HEK293 (cell line): ENCODE measurements at regions not wholly inside any gene's neighbourhood (a gene's known extent, or its start where the extent isn't known, plus 50 kb on each side); places are given as distances from the start of the nearest gene placed in this dataset.

ENCODE experiments used
- CTCF ChIA-PET: fragments of 350-600 bp; formaldehyde crosslinking; extraction: SDS; loops from one replicate; lab custom pipeline; 2021; ENCODE audit warnings: antibody characterized with exemption; lab: Yijun Ruan, JAX
- POLR2A ChIA-PET: fragments of 300-600 bp; formaldehyde crosslinking; extraction: SDS; loops from one replicate; lab custom pipeline; 2020; ENCODE audit warnings: antibody characterized with exemption, inconsistent platforms; lab: Yijun Ruan, JAX
- H3K27ac ChIP-seq: fragments of 200-500 bp; sonication (Bioruptor generic); 2 replicates; pipeline ENCODE4 v1.5.1; 2014; ENCODE audit warnings: low read depth, low read length, control low read depth, inconsistent platforms; ENCODE audit errors: extremely low read depth
- H3K36me3 ChIP-seq, 2 experiments: fragments of 200-500 bp in 1 of 2; sonication (Bioruptor generic) in 1 of 2; 1 replicate in 1 of 2; 2 replicates in 1 of 2; pipeline ENCODE4 v1.5.1; 2014 to 2017; ENCODE audit warnings: inconsistent platforms in 2 of 2, low read length in 2 of 2; ENCODE audit not compliant: control insufficient read depth in 2 of 2, insufficient read depth in 1 of 2
- H3K4me1 ChIP-seq: fragments of 200-500 bp; sonication (Bioruptor generic); 2 replicates; pipeline ENCODE4 v1.5.1; 2014; ENCODE audit warnings: mild to moderate bottlenecking, low read length, inconsistent platforms; ENCODE audit not compliant: control insufficient read depth, insufficient read depth
- H3K4me3 ChIP-seq: 2 replicates; pipeline ENCODE4 v1.5.1; 2011; ENCODE audit warnings: low read depth, mild to moderate bottlenecking, control low read depth, low read length, moderate library complexity
- H3K9me3 ChIP-seq: fragments of 200-500 bp; sonication (Bioruptor generic); 2 replicates; pipeline ENCODE4 v1.5.1; 2014; ENCODE audit warnings: low read depth, low read length, inconsistent platforms; ENCODE audit not compliant: control insufficient read depth, insufficient read depth
- BCL11B ChIP-seq: fragments of 450-650 bp; formaldehyde crosslinking; IDR thresholded peaks from 2 replicates; pipeline ENCODE4 v1.5.1; 2016; ENCODE audit warnings: low read depth, missing biosample characterization, missing genetic modification characterization
- EGR2 ChIP-seq: fragments of 450-650 bp; formaldehyde crosslinking; IDR thresholded peaks from 2 replicates; pipeline ENCODE4 v1.5.1; 2016; ENCODE audit warnings: low read depth, missing biosample characterization, missing genetic modification characterization
- GLI2 ChIP-seq: fragments of 450-650 bp; formaldehyde crosslinking; IDR thresholded peaks from 2 replicates; pipeline ENCODE4; 2017; ENCODE audit warnings: missing biosample characterization, missing genetic modification characterization, low read depth, borderline replicate concordance
- SP2 ChIP-seq: fragments of 450-650 bp; formaldehyde crosslinking; IDR thresholded peaks from 2 replicates; pipeline ENCODE4 v1.5.1; 2016; ENCODE audit warnings: missing biosample characterization, missing genetic modification characterization
- WT1 ChIP-seq: fragments of 450-650 bp; formaldehyde crosslinking; IDR thresholded peaks from 2 replicates; pipeline ENCODE4 v1.5.1; 2016; ENCODE audit warnings: missing biosample characterization, missing genetic modification characterization
- ZBTB8A ChIP-seq: fragments of 450-650 bp; formaldehyde crosslinking; IDR thresholded peaks from 2 replicates; pipeline ENCODE4 v1.5.1; 2016; ENCODE audit warnings: missing biosample characterization, missing genetic modification characterization
- ZFHX2 ChIP-seq: fragments of 450-650 bp; formaldehyde crosslinking; conservative IDR thresholded peaks from 2 replicates; pipeline ENCODE4 v1.5.1; 2016; ENCODE audit warnings: missing biosample characterization, missing genetic modification characterization
- ZNF112 ChIP-seq: fragments of 450-650 bp; formaldehyde crosslinking; IDR thresholded peaks from 2 replicates; pipeline ENCODE4 v1.5.0; 2017; ENCODE audit warnings: missing biosample characterization, missing genetic modification characterization
- ZNF138 ChIP-seq: fragments of 450-650 bp; formaldehyde crosslinking; IDR thresholded peaks from 2 replicates; pipeline ENCODE4 v1.5.1; 2016; ENCODE audit warnings: missing biosample characterization, missing genetic modification characterization, borderline replicate concordance
- ZNF155 ChIP-seq: fragments of 450-650 bp; formaldehyde crosslinking; IDR thresholded peaks from 2 replicates; pipeline ENCODE4 v1.5.1; 2016; ENCODE audit warnings: missing biosample characterization, missing genetic modification characterization
- ZNF248 ChIP-seq: fragments of 450-650 bp; formaldehyde crosslinking; IDR thresholded peaks from 2 replicates; pipeline ENCODE4 v1.5.1; 2017; ENCODE audit warnings: missing biosample characterization, missing genetic modification characterization
- ZNF433 ChIP-seq: fragments of 450-650 bp; formaldehyde crosslinking; IDR thresholded peaks from 2 replicates; pipeline ENCODE4 v1.5.1; 2016; ENCODE audit warnings: missing biosample characterization, missing genetic modification characterization, low read depth
- ZNF529 ChIP-seq: fragments of 450-650 bp; formaldehyde crosslinking; IDR thresholded peaks from 2 replicates; pipeline ENCODE4 v1.5.1; 2017; ENCODE audit warnings: missing genetic modification characterization, missing biosample characterization; ENCODE audit not compliant: insufficient replicate concordance
- ZNF610 ChIP-seq: fragments of 450-650 bp; formaldehyde crosslinking; IDR thresholded peaks from 2 replicates; pipeline ENCODE4 v1.5.1; 2016; ENCODE audit warnings: missing biosample characterization, missing genetic modification characterization, borderline replicate concordance
- ZNF623 ChIP-seq: fragments of 450-650 bp; formaldehyde crosslinking; IDR thresholded peaks from 2 replicates; pipeline ENCODE4 v1.5.1; 2016; ENCODE audit warnings: missing biosample characterization, missing genetic modification characterization
- ZNF629 ChIP-seq: fragments of 450-650 bp; formaldehyde crosslinking; IDR thresholded peaks from 2 replicates; pipeline ENCODE4 v1.5.1; 2017; ENCODE audit warnings: missing biosample characterization, missing genetic modification characterization
- ZNF830 ChIP-seq: fragments of 450-650 bp; IDR thresholded peaks from 2 replicates; pipeline ENCODE4 v1.5.0; 2018; ENCODE audit warnings: missing biosample characterization, missing genetic modification characterization, low read depth, mild to moderate bottlenecking, moderate library complexity
- ZNF837 ChIP-seq: fragments of 450-650 bp; formaldehyde crosslinking; IDR thresholded peaks from 2 replicates; pipeline ENCODE4 v1.5.1; 2016; ENCODE audit warnings: missing biosample characterization, missing genetic modification characterization
- ZSCAN30 ChIP-seq: fragments of 450-650 bp; IDR thresholded peaks from 2 replicates; pipeline ENCODE4 v1.5.1; 2018; ENCODE audit warnings: missing biosample characterization, mild to moderate bottlenecking, missing genetic modification characterization, moderate library complexity
- TF ChIP-seq, protein P1 (sequence below): fragments of 450-650 bp; formaldehyde crosslinking; IDR thresholded peaks from 2 replicates; pipeline ENCODE4 v1.5.1; 2016; ENCODE audit warnings: missing biosample characterization, missing genetic modification characterization
- TF ChIP-seq, protein P2 (sequence below): fragments of 450-650 bp; IDR thresholded peaks from 2 replicates; pipeline ENCODE4 v1.5.1; 2018; ENCODE audit warnings: missing biosample characterization, mild to moderate bottlenecking, missing genetic modification characterization
- TF ChIP-seq, protein P3 (sequence below): fragments of 450-650 bp; formaldehyde crosslinking; IDR thresholded peaks from 2 replicates; pipeline ENCODE4 v1.5.1; 2017; ENCODE audit warnings: missing biosample characterization, missing genetic modification characterization
- TF ChIP-seq, protein P4 (sequence below): fragments of 450-650 bp; formaldehyde crosslinking; IDR thresholded peaks from 2 replicates; pipeline ENCODE4 v1.5.1; 2016; ENCODE audit warnings: missing biosample characterization, missing genetic modification characterization
- TF ChIP-seq, protein P5 (sequence below): fragments of 450-650 bp; formaldehyde crosslinking; IDR thresholded peaks from 2 replicates; pipeline ENCODE4 v1.5.1; 2016; ENCODE audit warnings: missing biosample characterization, missing genetic modification characterization

DNA sequence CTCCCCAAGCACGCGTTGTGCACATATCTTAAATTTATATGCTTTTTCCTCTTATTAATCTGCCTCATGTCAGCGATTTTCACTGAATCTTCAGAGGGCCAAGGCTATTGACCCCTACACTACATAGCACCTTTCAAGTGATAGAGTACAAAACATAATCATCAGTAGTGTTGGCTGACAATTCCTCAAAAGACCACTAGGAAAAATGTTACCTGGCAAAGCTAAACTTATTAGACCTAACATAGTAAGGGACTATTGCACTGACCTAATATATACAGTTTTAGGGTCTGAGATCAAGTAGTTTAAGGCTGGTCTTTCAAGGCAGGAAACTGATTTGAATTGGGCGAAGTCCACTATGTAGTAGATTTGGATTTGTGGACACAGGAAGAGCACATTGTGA is 244.2 kb upstream of the ZC3H15 start:
- Histone ChIP-seq H3K4me3 (no peak overlapping the region), H3K4me1 (no peaks in the 10 kb centered on the region), H3K36me3 (no peaks in the 10 kb centered on the region), H3K27ac (no peak overlapping the region), H3K9me3 (no peaks in the 10 kb centered on the region)
- CTCF ChIA-PET: interaction anchor here (0.6 to 1.0 kb wide), 3 partner anchors 16 to 325 kb away, joined by 3 to 5 read pairs (median 3); no protein-coding TSS in a partner anchor
- TF ChIP-seq ZNF248 (tag by site-specific recombination): no peak
- no peak for TF ChIP-seq ZNF112
- TF ChIP-seq, protein P1, sequence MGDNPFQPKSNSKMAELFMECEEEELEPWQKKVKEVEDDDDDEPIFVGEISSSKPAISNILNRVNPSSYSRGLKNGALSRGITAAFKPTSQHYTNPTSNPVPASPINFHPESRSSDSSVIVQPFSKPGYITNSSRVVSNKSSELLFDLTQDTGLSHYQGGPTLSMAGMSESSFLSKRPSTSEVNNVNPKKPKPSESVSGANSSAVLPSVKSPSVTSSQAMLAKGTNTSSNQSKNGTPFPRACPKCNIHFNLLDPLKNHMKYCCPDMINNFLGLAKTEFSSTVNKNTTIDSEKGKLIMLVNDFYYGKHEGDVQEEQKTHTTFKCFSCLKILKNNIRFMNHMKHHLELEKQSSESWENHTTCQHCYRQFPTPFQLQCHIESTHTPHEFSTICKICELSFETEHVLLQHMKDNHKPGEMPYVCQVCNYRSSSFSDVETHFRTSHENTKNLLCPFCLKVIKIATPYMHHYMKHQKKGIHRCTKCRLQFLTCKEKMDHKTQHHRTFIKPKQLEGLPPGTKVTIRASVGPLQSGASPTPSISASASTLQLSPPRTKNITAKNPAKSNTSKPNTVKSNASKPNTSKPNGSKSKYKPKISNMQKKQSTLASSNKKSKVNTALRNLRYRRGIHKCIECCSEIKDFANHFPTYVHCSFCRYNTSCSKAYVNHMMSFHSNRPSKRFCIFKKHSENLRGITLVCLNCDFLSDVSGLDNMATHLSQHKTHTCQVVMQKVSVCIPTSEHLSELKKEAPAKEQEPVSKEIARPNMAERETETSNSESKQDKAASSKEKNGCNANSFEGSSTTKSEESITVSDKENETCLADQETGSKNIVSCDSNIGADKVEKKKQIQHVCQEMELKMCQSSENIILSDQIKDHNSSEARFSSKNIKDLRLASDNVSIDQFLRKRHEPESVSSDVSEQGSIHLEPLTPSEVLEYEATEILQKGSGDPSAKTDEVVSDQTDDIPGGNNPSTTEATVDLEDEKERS: no peak
- no peak for TF ChIP-seq ZBTB8A (tag by site-specific recombination)
- no peak for TF ChIP-seq ZNF155 (tag by site-specific recombination)
- TF ChIP-seq WT1 (tag by site-specific recombination): no peak
- TF ChIP-seq, protein P2, sequence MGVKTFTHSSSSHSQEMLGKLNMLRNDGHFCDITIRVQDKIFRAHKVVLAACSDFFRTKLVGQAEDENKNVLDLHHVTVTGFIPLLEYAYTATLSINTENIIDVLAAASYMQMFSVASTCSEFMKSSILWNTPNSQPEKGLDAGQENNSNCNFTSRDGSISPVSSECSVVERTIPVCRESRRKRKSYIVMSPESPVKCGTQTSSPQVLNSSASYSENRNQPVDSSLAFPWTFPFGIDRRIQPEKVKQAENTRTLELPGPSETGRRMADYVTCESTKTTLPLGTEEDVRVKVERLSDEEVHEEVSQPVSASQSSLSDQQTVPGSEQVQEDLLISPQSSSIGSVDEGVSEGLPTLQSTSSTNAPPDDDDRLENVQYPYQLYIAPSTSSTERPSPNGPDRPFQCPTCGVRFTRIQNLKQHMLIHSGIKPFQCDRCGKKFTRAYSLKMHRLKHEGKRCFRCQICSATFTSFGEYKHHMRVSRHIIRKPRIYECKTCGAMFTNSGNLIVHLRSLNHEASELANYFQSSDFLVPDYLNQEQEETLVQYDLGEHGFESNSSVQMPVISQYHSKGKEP (tag by site-specific recombination): no peak
- TF ChIP-seq, protein P3, sequence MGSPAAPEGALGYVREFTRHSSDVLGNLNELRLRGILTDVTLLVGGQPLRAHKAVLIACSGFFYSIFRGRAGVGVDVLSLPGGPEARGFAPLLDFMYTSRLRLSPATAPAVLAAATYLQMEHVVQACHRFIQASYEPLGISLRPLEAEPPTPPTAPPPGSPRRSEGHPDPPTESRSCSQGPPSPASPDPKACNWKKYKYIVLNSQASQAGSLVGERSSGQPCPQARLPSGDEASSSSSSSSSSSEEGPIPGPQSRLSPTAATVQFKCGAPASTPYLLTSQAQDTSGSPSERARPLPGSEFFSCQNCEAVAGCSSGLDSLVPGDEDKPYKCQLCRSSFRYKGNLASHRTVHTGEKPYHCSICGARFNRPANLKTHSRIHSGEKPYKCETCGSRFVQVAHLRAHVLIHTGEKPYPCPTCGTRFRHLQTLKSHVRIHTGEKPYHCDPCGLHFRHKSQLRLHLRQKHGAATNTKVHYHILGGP: no peak
- no peak for TF ChIP-seq ZNF610
- no peak for TF ChIP-seq SP2 (tag by site-specific recombination)
- POLR2A ChIA-PET: no interaction called here

DNA sequence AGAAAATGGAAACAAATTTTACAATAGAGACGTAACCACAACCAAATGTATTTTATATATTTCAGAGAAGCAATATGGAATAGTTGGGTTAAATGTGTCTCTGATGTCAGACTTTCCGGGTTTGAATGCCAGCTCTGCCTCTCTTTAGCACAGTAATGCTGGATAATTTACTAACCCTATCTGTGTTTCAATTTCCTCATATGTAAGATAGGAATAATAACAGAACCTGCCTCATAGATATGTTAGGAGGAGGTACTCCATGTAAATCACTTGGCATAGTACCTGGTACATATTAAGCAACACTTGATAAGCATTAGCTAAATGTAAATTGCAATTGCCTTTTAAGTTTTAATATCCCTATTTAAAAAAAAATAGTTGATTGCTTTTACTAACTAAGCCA is 231.3 kb upstream of the ZC3H15 start:
- Histone ChIP-seq H3K36me3 (no peaks in the 10 kb centered on the region), H3K4me1 (no peaks in the 10 kb centered on the region), H3K9me3 (no peaks in the 10 kb centered on the region), H3K27ac (no peak overlapping the region), H3K4me3 (no peak overlapping the region)
- TF ChIP-seq, protein P4, sequence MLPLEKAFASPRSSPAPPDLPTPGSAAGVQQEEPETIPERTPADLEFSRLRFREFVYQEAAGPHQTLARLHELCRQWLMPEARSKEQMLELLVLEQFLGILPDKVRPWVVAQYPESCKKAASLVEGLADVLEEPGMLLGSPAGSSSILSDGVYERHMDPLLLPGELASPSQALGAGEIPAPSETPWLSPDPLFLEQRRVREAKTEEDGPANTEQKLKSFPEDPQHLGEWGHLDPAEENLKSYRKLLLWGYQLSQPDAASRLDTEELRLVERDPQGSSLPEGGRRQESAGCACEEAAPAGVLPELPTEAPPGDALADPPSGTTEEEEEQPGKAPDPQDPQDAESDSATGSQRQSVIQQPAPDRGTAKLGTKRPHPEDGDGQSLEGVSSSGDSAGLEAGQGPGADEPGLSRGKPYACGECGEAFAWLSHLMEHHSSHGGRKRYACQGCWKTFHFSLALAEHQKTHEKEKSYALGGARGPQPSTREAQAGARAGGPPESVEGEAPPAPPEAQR: no peak
- TF ChIP-seq GLI2 (tag by site-specific recombination) (no peak), EGR2 (tag by site-specific recombination) (no peak), ZNF138 (tag by site-specific recombination) (no peak), ZFHX2 (no peak), ZNF629 (tag by site-specific recombination) (no peak), ZSCAN30 (no peak), ZNF529 (tag by site-specific recombination) (no peak), ZNF830 (no peak), ZNF623 (tag by site-specific recombination) (no peak), ZNF837 (no peak), BCL11B (tag by site-specific recombination) (no peak), ZNF433 (tag by site-specific recombination) (no peak)
- TF ChIP-seq, protein P5, sequence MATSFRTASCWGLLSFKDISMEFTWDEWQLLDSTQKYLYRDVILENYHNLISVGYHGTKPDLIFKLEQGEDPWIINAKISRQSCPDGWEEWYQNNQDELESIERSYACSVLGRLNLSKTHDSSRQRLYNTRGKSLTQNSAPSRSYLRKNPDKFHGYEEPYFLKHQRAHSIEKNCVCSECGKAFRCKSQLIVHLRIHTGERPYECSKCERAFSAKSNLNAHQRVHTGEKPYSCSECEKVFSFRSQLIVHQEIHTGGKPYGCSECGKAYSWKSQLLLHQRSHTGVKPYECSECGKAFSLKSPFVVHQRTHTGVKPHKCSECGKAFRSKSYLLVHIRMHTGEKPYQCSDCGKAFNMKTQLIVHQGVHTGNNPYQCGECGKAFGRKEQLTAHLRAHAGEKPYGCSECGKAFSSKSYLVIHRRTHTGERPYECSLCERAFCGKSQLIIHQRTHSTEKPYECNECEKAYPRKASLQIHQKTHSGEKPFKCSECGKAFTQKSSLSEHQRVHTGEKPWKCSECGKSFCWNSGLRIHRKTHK: no peak
- CTCF ChIA-PET: interaction anchor here (0.7 kb wide), 1 partner anchor 84 kb away, joined by 3 read pairs; no protein-coding TSS in a partner anchor
- POLR2A ChIA-PET: no interaction called here
